ENCODE measurements at regions not wholly inside any gene's neighbourhood (a gene's known extent, or its start where the extent isn't known, plus 50 kb on each side); places are given as distances from the start of the nearest gene placed in this dataset.

DNA sequence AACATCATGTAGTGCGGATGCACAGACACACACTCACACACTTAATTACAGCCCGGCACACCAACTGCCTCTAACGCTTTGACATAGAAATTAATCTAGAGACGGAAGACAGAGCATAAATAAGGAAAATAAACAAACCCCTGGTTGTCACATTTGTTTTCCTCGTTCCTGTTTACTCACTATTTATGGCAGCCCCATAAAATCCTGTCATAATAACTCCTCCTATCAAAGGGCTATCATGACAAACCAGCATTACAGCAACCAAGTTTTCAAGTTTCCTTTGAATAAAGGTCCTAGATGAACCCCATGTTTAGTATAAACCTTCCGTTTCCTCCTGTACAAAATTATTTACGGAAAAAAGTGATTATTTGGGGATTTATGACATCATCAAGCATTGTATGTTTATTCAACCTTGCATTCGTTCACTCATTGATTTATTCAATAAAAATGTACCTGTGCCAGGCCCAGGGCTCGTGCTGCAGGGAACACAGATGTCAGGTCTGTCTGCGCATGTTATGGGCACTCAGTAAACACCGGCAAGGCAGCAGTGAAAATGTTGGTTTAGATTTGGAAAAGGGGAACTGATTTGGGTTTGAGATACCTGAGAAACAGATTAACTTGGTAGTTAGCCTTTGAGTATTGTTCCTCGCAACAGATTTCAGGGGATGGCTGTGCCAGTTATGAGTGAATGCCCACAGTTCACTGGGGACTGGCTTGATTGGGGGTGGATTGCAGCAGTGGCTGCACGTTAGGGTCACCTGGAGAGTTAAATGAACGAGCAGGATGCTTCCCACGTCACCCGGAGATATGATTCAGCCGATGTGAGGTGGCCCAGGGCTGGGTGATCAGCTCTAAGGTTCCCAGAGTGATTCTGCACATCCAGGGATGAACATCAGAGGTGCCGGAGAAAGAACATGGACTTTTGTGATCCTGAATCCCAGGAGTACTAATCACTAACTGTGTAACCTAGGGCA is 295.3 kb upstream of the FOXQ1 start:
- ChIA-PET CTCF (interaction anchor here (0.6 kb wide), 1 partner anchor 12 kb away, joined by 4 read pairs; no protein-coding TSS in a partner anchor), RAD21 (ENCODE audit: low non-redundant PET in 1 of 2, low total read pairs in 2 of 2, uncharacterized antibody in 2 of 2, unreplicated experiment in 2 of 2) (no interaction called here), POLR2A (no interaction called here)
- H2AFZ ChIP-seq (ENCODE audit: low read depth, low read length, poor library complexity, severe bottlenecking) = no peak overlapping the region
- DNase-seq (ENCODE audit: low read depth, low spot score) (no peak), ATAC-seq (no peak)
- H3K9me2 ChIP-seq (ENCODE audit: insufficient read depth) = no peaks in the 10 kb centered on the region
- H3K4me3 ChIP-seq (replicated peaks in 1 of 2; ENCODE audit: low read depth in 1 of 2, low read length in 2 of 2) = no peak overlapping the region
- no peak overlapping the region for H3K4me2 ChIP-seq (ENCODE audit: low read length)
- no peaks in the 10 kb centered on the region for H3K27me3 ChIP-seq (ENCODE audit: insufficient read depth, low read length)
- no peaks in the 10 kb centered on the region for H3K9me3 ChIP-seq (ENCODE audit: control insufficient read depth in 1 of 2, insufficient read depth in 1 of 2, low read depth in 1 of 2, low read length in 2 of 2)
- no peak overlapping the region for H3K9ac ChIP-seq (ENCODE audit: low read length)
- no TSS peak for BruUV-seq (replicated peaks)
- H3K79me2 ChIP-seq (ENCODE audit: insufficient read depth, low read length) = no peaks in the 10 kb centered on the region
- no peaks in the 10 kb centered on the region for H4K20me1 ChIP-seq (ENCODE audit: insufficient read depth)
- intact Hi-C loops (cut with micrococcal nuclease) = no loop called here
- H3K4me1 ChIP-seq (ENCODE audit: control insufficient read depth in 1 of 2, insufficient read depth in 2 of 2, low read length in 2 of 2) = no peaks in the 10 kb centered on the region
- no peak overlapping the region for H3K27ac ChIP-seq (ENCODE audit: low read depth, low read length)
- no peak for TF ChIP-seq EZH2 (IDR thresholded peaks at IDR 0.05)
- no peak for TF ChIP-seq POLR2AphosphoS5 (IDR thresholded peaks at IDR 0.05; ENCODE audit: low read depth, low read length)
- TF ChIP-seq RAD21 (IDR thresholded peaks at IDR 0.05; ENCODE audit: low read depth) = no peak
- TF ChIP-seq FOSL1 (IDR thresholded peaks at IDR 0.05; ENCODE audit: low read depth) = no peak
- TF ChIP-seq CTCF (IDR thresholded peaks at IDR 0.05 in 2 of 3, conservative IDR thresholded peaks at IDR 0.05 in 1 of 3; ENCODE audit: borderline replicate concordance in 1 of 3, insufficient read depth in 1 of 3, low read depth in 2 of 3, low read length in 2 of 3) = no peak
- TF ChIP-seq REST (IDR thresholded peaks at IDR 0.05; ENCODE audit: low read depth) = no peak
- no peak for TF ChIP-seq CBX3 (IDR thresholded peaks at IDR 0.05; ENCODE audit: low read depth)
- no peak for TF ChIP-seq ZFX (IDR thresholded peaks at IDR 0.05)
- TF ChIP-seq TCF7L2 (IDR thresholded peaks at IDR 0.05; ENCODE audit: borderline replicate concordance, extremely low read depth, insufficient read depth, insufficient read length) = no peak
- no peak for TF ChIP-seq SP1 (IDR thresholded peaks at IDR 0.05; ENCODE audit: low read depth)
- no peak for TF ChIP-seq EGR1 (IDR thresholded peaks at IDR 0.05; ENCODE audit: low read depth)
- no peak for TF ChIP-seq JUND (IDR thresholded peaks at IDR 0.05)
- TF ChIP-seq EZH2phosphoT487 (IDR thresholded peaks at IDR 0.05; ENCODE audit: borderline replicate concordance) = no peak
- no peak for TF ChIP-seq SRF (IDR thresholded peaks at IDR 0.05; ENCODE audit: low read depth)
- TF ChIP-seq ZNF274 (IDR thresholded peaks at IDR 0.05; ENCODE audit: low read depth, low read length) = no peak
- no peak for TF ChIP-seq POLR2A (IDR thresholded peaks at IDR 0.05; ENCODE audit: borderline replicate concordance, extremely low read depth, insufficient read depth, insufficient read length)
- TF ChIP-seq ZBTB33 (IDR thresholded peaks at IDR 0.05; ENCODE audit: extremely low read depth, insufficient replicate concordance, low read length) = no peak
- TF ChIP-seq CEBPB (IDR thresholded peaks at IDR 0.05; ENCODE audit: low read depth) = no peak
- no peaks in the 10 kb centered on the region for H3K36me3 ChIP-seq (ENCODE audit: control insufficient read depth in 1 of 2, insufficient read depth in 2 of 2, low read length in 2 of 2)
